ENCODE measurements at regions not wholly inside any gene's neighbourhood (a gene's known extent, or its start where the extent isn't known, plus 50 kb on each side); places are given as distances from the start of the nearest gene placed in this dataset.

DNA sequence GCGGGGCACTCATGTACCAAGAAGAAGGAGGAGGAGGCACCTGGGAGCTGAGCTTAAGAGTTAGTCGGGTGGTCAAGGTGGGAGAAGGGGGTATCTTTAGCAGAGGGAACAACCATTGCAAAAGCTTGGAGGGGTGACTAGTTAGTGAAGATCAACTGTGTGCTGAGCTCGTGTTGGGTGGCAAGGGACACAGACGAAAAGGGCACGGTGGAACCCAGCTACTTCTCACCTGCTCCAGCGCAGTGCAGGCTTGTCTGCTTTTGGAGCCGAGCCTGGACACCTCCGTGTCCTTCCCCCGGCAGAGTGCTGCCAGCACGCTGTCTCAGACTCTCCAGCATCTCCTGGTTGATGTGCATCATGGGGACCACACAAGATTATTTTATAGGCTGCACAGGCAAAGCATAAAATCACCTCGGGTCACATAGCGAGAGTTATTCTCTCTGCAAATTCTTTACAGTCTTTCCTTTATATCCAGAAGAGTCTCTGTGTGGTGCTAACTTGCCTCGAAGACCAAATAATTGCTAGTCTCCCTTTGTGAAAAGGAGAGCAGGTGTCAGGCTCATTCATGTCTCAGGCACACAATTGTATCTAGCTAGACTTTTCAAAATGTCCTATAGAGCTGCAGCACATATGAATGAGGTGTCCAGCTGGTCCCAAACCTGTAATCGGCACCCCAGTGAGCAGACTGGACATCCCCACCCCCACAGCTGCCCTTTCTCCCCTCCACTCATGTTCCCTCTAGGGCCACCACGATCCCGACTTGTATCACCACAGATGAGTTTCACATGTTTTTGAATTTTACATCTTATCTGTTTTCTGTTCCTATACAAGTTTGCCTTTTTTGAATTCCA, 123.4 kb downstream of the CEBPB start:
- no peak for DNase-seq

DNA sequence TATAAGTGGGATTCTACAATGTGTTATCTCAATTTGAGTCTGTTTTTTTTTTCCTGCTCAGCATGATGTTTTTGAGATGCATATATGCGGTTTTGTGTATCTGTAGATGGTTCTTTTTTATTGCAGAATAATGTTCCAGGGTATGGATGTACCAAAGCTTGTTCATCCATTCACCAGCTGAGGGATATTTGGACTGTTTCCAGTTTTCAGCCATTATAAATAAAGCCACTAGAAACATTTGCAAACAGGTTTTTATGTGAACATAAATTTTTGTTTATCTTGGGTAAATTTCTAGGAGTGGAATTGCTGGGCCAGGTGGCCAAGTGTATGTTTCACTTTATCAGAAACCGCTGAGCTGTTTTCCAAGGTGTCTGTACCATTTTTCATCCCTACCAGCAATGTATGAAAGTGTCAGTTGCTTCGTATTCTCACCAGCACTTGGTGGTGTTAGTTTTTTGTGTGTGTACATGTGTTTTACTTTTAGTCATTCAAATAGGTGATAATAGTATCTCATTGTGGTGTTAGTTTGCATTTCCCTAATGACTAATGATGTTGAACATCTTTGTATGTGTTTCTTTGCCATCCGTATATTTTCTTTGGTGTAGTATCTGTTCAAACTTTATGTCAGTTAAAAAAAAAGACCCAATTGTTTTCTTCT, 124.2 kb downstream of the CEBPB start:
- no peak for DNase-seq

DNA sequence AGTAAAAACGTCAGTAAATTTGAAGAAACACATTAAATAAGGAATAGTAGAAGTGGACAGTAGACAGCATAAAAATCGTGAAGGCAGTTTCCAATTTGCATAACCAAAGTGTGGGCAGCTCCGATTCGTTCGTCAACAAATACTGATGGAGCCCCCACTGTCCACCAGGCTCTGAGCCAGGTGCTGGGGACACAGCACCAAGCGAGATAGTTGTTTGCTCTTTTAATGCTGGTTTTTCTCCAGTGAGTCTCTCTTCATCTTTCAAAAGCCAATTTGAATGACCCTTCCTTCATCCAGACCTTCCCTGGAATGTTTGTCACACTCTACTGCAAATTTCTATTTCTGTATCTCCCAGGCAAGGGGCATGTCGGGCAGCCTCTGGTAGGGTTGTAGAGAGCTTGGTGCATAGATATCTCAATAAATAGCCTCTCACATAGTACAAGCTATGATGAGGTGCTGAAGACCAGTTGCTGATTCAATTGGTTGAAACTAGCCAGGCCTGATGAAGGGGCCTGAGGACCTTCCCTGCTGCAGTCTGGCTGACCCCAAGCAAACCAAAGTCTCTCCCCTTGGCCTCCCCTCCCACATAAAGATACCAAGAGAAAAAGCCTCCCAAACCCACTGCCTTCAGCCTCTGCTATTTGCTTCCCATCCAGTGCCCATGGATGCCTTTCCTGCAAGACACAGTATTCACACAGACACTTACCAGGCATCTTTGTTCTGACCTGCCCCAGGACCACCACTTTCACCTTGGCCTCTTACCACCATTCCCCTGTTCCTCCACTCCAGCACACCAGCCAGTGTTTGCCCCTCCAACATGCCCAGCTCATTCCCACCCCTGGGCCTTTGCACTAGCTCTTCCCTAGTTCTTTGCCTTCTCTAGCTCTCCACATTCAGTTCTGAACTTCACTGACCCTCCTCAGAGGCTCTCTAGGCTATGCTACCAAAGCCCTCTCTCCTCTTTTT, 125.2 kb downstream of the CEBPB start:
- DNase-seq = no peak

DNA sequence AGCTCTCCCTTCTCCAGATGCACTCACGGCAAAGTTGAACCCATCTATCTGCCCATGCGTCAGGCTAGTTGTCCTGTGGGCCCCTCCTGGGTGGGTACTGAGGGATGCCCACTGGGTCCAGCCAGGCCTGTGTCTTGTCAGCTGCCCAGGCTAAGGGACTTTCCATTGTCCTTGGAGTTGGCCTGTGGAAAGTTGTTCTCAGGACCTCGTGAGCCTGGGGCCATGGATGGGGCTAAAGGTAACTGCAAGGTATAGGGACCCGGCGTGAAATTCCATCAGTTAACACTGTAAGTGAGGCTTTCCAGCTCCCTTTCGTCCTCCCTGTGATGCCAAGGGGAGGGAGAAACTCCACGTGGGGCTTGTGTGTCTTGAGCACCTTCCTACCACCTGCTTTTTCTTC, 126.5 kb downstream of the CEBPB start:
- no peak for DNase-seq

DNA sequence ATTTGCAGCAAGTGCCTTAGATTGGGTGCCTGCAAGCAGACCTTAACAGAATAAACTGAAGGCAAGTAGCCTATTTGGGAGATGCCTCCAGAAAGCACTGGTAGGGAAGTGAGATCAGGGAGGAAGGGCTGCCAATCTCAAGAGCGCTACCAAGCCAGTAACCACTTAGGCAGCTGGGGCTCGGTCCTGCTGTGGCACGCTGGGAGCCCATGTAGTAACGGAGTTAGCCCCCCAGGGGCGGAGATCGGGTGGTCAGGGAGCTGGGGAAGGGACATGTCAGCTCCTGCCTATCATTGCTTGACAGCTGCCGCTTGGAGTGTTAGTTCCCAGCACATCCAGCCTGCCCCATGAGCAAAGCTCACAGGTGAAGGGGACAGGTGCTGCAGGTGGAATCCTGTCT, 127.0 kb downstream of the CEBPB start:
- DNase-seq = peak in 1 of 2 donors; percentile 55

DNA sequence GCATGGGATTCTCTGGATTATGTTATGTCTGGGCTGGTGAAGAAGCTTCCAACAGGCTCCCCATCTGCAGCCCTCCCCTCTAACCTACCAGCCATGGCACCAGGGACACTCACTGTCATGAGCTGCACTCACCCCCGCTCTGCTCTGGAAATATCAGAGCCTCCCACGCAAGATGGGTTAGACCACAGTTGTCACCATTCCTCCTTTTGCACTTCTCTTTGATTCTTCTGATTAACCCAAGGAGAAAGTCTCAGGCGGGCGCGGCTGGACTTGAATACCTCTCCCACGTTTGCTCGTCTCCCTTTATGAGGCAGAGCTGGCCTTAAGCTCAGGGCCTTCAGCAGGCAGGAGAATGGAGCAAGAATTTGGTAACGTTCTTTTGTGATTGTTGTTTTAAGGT, 128.1 kb downstream of the CEBPB start:
- peak; percentile 82 to 93 for DNase-seq

DNA sequence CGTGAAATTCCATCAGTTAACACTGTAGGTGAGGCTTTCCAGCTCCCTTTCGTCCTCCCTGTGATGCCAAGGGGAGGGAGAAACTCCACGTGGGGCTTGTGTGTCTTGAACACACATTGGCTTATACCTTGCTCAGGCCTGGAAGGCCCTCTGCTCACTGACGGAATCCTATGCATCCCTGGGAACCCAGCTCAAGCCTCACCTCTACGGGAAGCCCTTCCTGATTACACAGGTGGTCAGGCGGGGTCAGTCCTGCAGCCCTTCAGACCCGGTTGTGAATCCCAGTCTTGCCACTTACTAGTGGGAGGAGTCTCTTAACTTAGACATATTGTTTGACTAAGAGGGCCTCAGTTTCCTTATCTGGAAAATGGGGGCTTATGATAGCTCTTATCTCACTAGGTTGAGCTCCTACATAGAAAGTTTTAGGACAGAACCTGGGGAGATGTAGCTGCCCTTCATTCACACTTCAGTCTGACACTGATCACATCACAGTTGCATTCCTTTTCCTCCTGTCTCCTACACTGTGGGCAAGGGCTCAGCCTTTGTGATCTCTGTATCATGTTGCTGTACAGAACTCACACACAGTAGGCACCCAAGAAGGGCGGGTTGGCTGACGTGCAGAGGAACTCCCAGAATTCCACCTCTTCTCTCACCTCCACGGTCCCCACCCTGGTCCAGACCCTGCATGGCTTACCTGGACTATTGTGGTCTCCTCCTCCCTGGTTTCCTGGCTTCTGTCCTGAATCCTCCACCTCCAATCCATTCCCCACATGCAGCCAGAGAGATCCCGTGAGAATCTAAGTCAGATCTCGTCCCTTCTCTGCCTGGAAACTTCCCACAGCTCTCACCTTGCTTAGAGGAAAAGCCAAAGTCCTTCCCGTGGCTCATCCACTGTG, 129.6 kb downstream of the CEBPB start:
- no peak for DNase-seq

DNA sequence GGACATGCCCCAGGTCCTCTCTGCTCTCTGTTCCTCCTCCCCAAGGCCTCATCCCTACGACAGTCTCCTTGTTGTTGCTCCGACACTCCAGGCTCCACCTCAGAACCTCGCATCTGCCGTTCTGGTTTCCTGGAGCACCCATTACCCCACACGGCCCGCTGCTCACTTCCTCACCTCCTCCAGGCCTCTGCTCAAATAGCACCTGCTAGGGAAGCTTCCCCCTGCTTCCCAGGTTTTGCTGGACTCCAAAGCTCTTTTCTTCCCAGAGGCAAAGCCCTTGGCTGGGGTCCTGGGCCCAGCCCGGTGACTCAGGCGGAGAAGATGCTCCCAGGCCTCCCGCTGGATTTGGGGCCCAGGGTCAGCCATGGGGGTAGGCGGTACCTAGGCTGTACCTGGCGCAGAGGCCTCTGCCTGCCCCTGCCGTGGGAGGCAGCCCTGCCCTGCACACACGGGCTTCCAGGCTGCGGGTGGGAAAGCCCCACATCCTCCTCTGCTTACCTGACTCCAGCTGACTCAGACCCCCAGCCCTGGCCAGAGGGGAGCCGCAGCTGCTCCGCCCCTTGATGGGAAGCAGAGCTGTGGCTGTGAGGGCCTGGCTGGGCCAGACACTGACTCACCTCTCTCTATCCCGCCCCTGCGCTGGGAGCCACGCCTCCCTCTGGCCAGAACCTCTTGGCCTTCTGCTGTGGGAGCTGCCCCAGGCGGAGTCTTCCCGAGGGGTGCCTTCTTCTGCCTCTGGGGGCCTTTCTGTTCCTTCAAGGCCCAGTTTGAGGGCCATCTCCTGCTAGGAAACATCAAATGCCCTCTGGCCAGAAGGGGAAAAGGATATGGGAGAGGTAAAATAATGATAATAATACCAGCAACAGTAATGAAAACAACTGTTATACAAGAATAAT, 130.5 kb downstream of the CEBPB start:
- peak; percentile 68 to 82 for DNase-seq

DNA sequence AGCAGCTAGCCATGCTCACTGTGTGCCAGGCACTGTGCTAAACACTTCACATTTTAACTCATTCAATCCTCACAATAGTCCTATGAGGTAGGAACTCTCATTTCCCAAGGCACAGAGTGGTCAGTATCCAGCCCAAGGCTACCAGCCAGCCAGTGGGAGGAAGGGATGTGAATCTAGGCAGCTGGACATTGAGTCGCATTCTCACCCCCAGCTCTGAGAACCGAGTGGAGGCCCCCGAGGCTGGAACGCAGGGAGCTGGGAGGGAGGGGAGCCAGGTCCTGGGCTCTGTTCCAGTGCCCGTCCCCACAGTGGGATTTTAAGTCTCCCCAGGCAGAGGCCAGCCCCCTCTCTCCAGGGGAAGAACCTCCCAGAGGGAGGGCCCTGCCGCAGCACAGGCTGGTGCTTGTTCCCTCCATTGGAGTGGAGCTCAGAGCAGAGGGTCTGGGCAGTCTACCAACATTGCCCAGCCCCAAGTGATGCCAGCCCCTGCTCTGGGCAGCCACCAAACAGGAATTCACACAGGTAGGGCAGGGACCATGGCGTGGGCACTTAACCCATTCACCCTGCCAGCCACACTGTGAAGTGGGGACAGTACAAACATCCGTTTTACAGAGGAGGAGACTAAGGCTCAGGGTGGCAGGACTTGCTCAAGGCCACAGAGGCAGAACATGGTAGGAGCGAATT, 131.3 kb downstream of the CEBPB start:
- DNase-seq = no peak

DNA sequence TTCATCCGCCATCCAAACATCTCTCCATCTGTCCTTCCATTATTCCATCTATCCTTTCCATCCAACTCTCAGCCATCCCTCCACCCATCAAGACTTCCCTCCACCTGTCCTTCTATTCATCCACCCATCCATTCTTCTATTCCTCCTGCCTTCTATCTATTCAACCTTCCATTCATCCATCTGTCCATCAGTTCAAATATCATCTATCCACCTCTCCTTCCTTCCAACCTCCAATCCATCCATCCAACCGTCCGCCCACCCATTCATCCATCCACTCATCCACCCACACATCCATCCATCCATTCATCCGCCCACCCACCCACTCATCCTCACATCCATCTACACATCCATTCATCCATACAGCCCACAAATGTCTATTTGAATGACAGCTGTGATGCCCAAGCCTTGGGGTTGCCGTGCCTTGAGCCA, 132.1 kb downstream of the CEBPB start:
- DNase-seq = no peak

DNA sequence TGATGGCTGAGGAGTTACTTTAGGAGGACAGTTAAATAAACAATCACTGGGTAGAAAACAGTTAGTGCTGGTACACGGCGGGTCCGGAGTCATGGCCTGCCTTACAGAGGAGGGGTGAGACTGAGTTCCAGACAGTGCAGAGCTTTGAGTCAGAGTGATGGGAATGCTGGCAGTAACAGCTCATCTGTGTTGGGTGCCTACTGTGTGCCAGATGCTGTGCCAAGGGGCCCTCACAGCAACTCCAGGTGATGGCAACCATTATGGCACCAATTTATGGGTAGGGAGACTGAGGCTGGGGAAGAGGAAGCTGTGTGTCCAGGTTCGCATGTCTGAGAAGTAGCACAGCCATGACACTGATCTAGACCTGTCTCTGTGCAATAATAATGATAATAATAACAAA, 132.6 kb downstream of the CEBPB start:
- DNase-seq = no peak

DNA sequence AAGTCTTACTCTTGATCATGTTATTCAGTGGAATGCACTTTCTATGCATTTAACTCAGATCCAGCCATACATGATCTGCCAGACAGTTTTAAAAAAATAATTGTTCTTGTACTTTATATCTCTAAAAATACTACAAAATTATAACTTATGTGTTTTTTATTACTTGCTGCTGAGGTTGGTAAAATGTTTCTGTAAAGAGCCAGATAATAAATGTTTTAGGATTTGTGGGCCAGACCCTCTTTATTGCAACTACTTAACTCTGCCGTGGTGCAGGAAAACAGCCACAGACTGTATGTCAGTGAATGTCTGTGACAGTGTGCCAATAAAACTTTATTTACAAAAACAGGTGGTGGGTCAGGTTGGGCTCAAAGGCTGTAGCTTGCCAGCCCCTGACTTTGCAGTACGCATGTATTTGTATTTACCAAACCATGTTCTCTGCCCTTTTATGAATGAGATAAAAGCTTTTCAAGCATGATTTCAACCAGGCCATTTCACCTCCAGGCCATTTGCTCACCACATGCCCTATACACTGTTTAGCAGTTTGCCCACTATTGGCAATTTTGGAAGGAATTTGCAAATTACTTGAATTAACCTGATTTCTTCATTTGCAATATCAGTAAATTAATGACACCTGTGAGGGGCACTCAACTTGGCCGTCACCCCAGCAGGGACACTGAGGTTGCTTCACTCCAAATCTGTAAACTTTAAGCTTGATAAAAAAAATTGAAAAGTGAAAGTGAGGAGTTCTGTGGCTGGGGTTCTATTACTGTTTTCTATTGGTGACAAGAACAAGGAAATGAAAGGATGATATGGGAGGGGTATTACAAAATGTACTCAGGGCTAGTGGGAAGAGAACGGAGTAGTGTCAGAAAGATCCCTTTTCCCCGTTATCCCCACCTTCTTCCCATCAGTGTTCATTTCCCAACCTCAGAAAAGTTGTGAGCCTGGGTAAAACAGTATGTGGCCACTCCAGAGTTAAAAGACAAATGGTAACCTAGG, 133.4 kb downstream of the CEBPB start:
- DNase-seq = no peak

DNA sequence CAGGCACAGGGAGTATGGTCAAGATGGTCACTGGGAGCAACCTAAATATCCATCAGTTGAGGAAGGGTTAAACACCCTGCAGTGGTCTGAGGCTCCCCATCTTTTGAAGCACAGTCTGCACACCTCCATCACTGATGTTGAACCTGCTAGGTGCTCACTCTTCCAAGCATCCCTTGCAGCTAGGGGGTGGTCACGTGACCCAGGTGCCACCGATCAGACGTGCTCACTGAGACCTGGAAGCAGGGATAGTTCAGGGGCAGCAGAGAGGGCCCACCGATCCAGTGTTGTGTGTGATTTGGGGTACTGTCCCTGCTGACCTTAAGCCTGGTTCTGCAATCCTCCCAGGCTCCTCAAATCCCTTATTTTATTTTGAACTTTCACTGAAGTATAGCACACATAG, 134.6 kb downstream of the CEBPB start:
- DNase-seq = no peak

DNA sequence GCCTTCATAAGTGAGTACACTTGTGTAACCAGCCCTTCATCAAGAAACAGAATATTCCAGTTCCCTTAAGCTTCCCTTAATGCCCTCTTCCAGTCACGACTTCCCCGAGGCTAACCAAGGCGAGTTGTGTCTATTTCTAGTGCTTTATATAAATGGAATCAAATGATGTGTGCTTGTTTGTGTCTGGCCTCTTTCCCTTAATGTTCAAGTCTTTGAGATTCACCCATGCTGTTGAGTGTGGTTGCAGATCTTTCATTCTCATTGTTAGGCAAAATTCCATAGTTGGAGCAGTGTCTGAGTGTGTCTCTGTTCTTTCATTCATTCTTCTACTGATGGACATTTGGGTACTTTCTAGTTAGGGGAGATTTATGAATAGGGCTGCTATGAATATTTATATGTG, 135.0 kb downstream of the CEBPB start:
- DNase-seq = no peak

DNA sequence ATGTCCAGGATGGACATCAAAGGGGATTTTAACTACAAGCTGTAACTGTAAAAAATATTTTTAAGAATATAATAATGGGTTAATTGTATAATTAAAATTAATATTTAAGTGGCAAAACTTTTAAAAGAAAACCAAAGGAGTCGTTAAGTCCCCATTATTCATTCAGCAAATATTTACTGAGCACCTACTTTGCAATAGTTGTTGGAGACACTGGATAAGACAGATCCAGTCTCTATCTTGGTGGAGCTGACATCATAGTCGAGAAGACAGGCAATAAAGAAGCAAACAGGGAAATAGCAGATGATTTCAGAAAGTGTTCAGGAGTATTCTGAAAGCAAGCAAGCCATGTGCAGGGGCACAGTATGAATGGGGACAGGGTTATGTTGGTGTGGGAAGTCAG, 137.0 kb downstream of the CEBPB start:
- no peak for DNase-seq

DNA sequence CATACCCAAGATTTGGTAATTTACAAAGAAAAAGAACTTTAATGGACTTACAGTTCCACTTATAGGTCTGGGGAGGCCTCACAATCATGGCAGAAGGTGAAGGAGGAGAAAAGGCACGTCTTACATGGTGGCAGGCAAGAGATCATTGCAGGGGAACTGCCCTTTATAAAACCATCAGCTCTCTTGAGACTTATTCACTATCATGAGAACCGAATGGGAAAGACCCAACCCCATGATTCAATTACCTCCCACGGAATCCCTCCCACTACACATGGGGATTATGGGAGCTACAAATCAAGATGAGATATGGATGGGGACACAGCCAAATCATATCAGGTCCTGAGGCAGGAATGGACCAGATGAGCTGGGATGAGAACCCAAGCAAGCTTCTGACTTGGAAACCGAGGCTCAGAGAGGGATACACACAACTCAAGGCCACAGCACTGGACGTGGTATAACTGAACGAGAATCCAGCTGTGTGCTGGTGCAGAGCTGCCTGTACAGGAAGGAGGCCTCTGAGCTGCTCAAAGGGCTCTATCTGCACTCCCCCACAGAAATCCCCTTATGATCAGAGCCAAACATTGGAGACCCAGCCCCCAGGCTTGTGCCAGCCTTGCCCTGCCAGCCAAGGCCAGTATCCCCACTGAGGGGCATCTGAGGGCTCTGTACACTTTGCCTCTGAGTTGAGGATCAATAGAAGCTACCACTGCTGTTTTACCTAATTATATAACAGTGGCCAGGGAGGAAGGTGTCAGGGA, 137.8 kb downstream of the CEBPB start:
- DNase-seq = peak in 1 of 2 donors; percentile 34

DNA sequence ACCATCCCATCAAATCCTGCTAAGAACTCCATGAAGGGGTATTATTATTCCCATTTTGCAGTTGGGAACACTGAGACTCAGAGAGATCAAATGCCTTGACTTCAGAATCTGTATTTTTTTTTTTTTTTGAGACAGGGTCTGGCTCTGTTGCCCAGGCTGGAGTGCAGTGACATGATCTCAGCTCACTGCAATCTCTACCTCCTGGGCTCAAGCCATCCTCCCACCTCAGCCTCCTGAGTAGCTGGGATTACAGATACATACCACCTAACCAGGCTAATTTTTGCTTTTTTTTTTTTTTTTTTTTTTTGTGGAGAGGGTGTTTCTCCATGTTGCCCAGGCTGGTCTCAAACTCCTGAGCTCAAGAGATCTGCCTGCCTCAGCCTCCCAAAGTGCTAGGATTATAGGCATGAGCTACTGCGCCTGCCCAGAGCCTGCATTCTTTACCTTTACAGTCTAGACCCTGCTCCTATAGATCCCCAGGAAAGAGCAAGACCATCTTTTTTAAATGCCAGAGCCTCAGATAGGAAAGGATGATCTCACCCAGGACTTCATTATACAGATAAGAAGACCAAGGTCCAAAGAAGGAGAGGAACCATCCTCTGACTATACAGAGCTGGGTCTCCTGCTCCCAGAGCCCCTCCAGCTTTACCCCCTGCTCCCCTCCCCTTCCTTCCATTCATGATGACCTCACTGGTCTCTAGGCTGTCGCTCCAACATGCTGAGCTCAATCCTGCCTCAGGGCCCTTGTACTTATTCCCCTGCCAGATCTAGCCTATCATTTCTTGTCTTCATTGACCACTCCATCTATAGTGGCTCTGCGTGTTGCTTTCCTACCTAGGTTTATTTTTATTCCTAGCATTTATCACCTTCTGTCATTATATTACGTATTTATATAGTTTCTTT, 138.6 kb downstream of the CEBPB start:
- no peak for DNase-seq

Measured in inflammatory macrophage (primary cell).